Renal pelvis (tissue), 1 donor: ENCODE measurements at regions not wholly inside any gene's neighbourhood (a gene's known extent, or its start where the extent isn't known, plus 50 kb on each side); places are given as distances from the start of the nearest gene placed in this dataset.

Experiments used
- DNase-seq: peaks from one replicate; pipeline ENCODE4 v3.0.0-alpha.2; 2013

- DNase-seq: no peak
Observed at GRCh38 chr3:111476701-111477100, 65.3 kb upstream of the CD96 start.

GRCh38 chr3:111480091-111480490 lies 61.9 kb upstream of the CD96 start:
- no peak for DNase-seq

GRCh38 chr3:111481551-111481950 lies 60.4 kb upstream of the CD96 start:
- DNase-seq: no peak

GRCh38 chr3:111482574-111482973 lies 59.4 kb upstream of the CD96 start:
- no peak for DNase-seq

- no peak for DNase-seq
Observed at GRCh38 chr3:111485086-111485485, 56.9 kb upstream of the CD96 start.
